ENCODE measurements at regions not wholly inside any gene's neighbourhood (a gene's known extent, or its start where the extent isn't known, plus 50 kb on each side); places are given as distances from the start of the nearest gene placed in this dataset.

DNA sequence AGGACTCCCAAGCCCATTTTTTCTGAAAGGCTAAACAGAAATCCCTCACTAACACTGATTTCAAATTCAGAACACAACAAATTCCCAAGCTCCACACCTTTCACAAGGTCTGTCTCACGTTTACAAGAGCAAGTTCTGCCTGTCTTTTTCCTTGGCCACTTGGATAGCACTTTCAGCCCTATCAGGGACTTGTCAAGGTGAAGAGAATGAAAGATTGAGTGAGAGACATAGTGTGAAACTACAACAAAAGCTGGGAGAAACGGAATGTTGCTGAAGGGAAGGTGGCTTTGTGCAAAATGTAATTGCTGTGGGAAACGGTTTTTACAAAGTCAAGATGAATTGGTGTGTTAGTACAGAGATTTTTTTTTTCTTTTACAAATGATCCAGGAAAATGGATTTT is 89.4 kb upstream of the GATA6 start:
- TF ChIP-seq, protein P1, sequence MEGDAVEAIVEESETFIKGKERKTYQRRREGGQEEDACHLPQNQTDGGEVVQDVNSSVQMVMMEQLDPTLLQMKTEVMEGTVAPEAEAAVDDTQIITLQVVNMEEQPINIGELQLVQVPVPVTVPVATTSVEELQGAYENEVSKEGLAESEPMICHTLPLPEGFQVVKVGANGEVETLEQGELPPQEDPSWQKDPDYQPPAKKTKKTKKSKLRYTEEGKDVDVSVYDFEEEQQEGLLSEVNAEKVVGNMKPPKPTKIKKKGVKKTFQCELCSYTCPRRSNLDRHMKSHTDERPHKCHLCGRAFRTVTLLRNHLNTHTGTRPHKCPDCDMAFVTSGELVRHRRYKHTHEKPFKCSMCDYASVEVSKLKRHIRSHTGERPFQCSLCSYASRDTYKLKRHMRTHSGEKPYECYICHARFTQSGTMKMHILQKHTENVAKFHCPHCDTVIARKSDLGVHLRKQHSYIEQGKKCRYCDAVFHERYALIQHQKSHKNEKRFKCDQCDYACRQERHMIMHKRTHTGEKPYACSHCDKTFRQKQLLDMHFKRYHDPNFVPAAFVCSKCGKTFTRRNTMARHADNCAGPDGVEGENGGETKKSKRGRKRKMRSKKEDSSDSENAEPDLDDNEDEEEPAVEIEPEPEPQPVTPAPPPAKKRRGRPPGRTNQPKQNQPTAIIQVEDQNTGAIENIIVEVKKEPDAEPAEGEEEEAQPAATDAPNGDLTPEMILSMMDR (IDR thresholded peaks at IDR 0.05), result no peak
- TF ChIP-seq EZH2 (IDR thresholded peaks at IDR 0.05) (no peak), EZH2phosphoT487 (IDR thresholded peaks at IDR 0.05) (no peak)

Data from neural progenitor cell (in vitro differentiated cells).